Erythroblast (primary cell): ENCODE measurements at regions not wholly inside any gene's neighbourhood (a gene's known extent, or its start where the extent isn't known, plus 50 kb on each side); places are given as distances from the start of the nearest gene placed in this dataset.
"Not testable (repeated sequence)": the region's sequence is repeated elsewhere in the genome, so short reads cannot be mapped to it uniquely, and the experiment has no call there.

Experiments
- DNase-seq, 2 experiments: peaks; one replicate each; lab custom pipeline; 2025; lab: John Stamatoyannopoulos, UW
- GATA1 ChIP-seq: IDR thresholded peaks from 2 replicates; pipeline ENCODE4 v1.6.1; 2011; ENCODE audit warnings: low read depth, mild to moderate bottlenecking, control low read depth, low read length, moderate library complexity
- POLR2A ChIP-seq: IDR thresholded peaks from 2 replicates; pipeline ENCODE4 v1.6.1; 2011; ENCODE audit warnings: mild to moderate bottlenecking, low read length

- no peak for DNase-seq
- TF ChIP-seq POLR2A (no peak), GATA1 (no peak)
These were observed 95.6 kb downstream of the DLEU7 start for GRCh38 chr13:50747737-50748350.

DNA sequence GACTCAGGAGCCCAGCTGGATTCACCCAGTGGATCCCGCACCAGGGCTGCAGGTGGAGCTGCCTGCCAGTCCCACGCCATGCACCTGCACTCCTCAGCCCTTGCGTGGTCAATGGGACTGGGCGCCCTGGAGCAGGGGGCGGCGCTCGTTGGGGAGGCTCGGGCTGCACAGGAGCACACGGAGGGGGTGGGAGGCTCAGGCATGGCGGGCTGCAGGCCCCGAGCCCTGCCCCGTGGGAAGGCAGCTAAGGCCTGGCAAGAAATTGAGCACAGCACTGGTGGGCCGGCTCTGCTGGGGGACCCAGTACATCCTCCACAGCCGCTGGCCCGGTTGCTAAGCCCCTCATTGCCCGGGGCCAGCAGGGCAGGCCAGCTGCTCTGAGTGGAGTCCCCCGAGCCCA is 90.3 kb downstream of the DLEU7 start:
- DNase-seq = not testable (repeated sequence)

DNA sequence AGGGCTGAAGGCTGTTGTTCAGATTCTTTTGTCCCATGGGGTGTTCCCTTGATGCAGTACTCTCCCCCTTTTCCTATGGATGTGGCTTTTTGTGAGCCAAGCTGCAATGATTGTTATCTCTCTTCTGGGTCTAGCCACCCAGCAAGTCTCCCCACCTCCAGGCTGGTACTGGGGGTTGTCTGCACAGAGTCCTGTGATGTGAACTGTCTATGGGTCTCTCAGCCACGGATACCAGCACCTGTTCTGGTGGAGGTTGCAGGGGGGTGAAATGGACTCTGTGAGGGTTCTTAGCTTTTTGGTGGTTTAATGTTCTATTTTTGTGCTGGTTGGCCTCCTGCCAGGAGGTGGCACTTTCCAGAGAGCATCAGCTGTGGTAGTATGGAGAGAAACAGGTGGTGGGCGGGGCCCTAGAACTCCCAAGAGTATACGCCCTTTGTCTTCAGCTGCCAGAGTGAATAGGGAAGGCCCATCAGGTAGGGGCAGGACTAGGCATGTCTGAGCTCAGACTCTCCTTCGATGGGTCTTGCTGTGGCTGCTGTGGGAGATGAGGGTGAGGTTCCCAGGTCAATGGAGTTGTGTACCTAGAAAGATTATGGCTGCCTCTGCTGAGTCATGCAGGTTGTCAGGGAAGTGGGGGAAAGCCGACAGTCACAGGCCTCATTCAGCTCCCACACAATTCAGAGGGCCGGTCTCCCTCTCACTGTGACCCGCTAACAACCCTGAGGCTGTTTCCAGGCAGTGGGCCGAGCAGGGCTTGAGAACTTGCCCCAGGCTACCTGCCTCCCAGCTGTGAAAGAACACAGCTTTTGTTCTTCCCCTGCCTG is 87.4 kb downstream of the DLEU7 start:
- not testable (repeated sequence) for DNase-seq

- no peak for TF ChIP-seq GATA1
- no peak for TF ChIP-seq POLR2A
- no peak for DNase-seq
These were observed 86.5 kb downstream of the DLEU7 start for GRCh38 chr13:50757008-50757407.

DNA sequence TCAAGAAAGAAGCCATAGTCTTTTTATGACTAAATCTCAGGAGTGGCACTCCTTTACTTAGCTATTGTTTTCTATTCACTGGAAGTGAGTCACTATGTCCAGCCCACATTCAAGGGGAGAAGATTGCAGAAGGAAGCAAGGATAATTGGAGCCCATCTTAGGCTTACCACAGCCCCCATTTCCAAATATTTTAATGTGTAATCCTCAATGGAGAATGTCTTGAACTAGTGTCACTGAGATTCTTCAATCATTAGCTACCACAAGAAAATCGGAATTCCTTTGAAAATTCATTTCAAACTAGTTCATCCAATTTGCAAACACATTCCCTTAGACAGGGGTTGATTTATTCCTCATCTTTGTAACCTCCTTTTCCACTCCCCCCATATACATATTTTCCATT is 84.7 kb downstream of the DLEU7 start:
- DNase-seq = no peak

GRCh38 chr13:50760751-50761150 is 82.7 kb downstream of the DLEU7 start:
- TF ChIP-seq POLR2A = no peak
- no peak for TF ChIP-seq GATA1
- no peak for DNase-seq

More for the DNA sequence above, 84.7 kb downstream of the DLEU7 start:
- TF ChIP-seq GATA1 = no peak
- no peak for TF ChIP-seq POLR2A

GRCh38 chr13:50761406-50761805 is 82.1 kb downstream of the DLEU7 start:
- TF ChIP-seq POLR2A = no peak
- no peak for TF ChIP-seq GATA1
- no peak for DNase-seq

GRCh38 chr13:50762969-50763567 is 80.4 kb downstream of the DLEU7 start:
- DNase-seq = no peak

DNA sequence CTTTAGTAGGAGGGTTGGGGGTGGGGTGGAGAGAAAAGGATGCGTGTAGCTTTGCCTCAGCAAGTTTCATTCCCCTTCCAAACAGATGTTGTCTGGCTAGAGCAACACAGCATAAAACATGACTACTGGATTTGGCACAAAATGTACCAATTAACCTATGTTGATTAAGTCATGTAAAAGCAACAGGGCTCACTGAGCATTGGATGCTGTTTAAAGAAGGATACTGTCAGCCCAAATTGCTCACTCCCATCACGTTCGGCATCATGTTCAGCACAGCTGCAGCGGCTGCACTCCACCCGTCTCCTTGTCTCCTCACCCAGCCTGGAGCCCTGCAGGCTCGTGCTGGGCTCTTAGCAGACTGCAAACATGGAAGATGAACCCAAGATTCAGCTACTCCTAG is 77.5 kb downstream of the DLEU7 start:
- DNase-seq = no peak
- no peak for TF ChIP-seq GATA1
- TF ChIP-seq POLR2A = no peak

More at GRCh38 chr13:50762969-50763567, 80.4 kb downstream of the DLEU7 start:
- no peak for TF ChIP-seq GATA1
- no peak for TF ChIP-seq POLR2A

DNA sequence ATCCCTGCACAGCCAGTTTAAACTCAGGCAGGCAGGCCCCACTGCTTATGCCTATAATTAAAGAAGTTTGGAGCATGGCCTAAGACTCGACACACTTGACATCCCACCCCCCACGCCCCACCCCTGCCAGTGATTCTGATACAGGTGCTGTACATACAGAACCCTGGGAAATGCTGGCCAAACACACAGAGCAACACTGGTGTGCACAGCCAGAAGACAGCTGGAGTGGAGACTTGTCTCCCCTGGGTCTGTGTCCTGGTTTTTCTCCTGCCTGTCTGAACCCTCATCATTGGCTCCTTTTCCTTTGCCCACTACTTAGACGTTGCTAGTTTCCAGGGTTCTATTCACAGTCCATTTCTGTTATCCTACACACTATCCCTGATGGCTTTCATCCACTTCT is 76.8 kb downstream of the DLEU7 start:
- DNase-seq = no peak
- TF ChIP-seq POLR2A (no peak), GATA1 (no peak)

- not testable (repeated sequence) for DNase-seq
These were observed 70.6 kb downstream of the DLEU7 start for GRCh38 chr13:50772881-50773280.
